Gastrocnemius medialis (tissue), 4 donors: ENCODE measurements at regions not wholly inside any gene's neighbourhood (a gene's known extent, or its start where the extent isn't known, plus 50 kb on each side); places are given as distances from the start of the nearest gene placed in this dataset.
"Not testable (repeated sequence)": the region's sequence is repeated elsewhere in the genome, so short reads cannot be mapped to it uniquely, and the experiment has no call there.

Experiments used
- CTCF ChIP-seq, 5 experiments: fragments of 450-650 bp in 3 of 5; fragments of 200-600 bp in 2 of 5; sonication (generic) in 2 of 5; IDR thresholded peaks in 4 of 5; conservative IDR thresholded peaks in 1 of 5; 1 replicate in 4 of 5; 2 replicates in 1 of 5; pipeline ENCODE4 v1.5.1; 2016 to 2019; ENCODE audit warnings: antibody characterized with exemption in 5 of 5, mild to moderate bottlenecking in 3 of 5, moderate library complexity in 3 of 5
- POLR2A ChIP-seq, 2 donors: fragments of 450-650 bp; IDR thresholded peaks; one replicate each; pipeline ENCODE4 v1.6.1; 2017; ENCODE audit warnings: antibody characterized with exemption in 2 of 2, mild to moderate bottlenecking in 2 of 2, moderate library complexity in 2 of 2

- TF ChIP-seq CTCF (IDR thresholded peaks at IDR 0.05 in 4 of 5, conservative IDR thresholded peaks at IDR 0.05 in 1 of 5); POLR2A (IDR thresholded peaks at IDR 0.05): not testable (repeated sequence)
Observed at GRCh38 chrY:18461211-18461911, 85.2 kb upstream of the HSFY1 start.
